Gastrocnemius medialis (tissue), 4 donors: ENCODE measurements at regions not wholly inside any gene's neighbourhood (a gene's known extent, or its start where the extent isn't known, plus 50 kb on each side); places are given as distances from the start of the nearest gene placed in this dataset.

Experiments
- CTCF ChIP-seq, 5 experiments: fragments of 450-650 bp in 3 of 5; fragments of 200-600 bp in 2 of 5; sonication (generic) in 2 of 5; IDR thresholded peaks in 4 of 5; conservative IDR thresholded peaks in 1 of 5; 1 replicate in 4 of 5; 2 replicates in 1 of 5; pipeline ENCODE4 v1.5.1; 2016 to 2019; ENCODE audit warnings: antibody characterized with exemption in 5 of 5, mild to moderate bottlenecking in 3 of 5, moderate library complexity in 3 of 5
- POLR2A ChIP-seq, 2 donors: fragments of 450-650 bp; IDR thresholded peaks; one replicate each; pipeline ENCODE4 v1.6.1; 2017; ENCODE audit warnings: antibody characterized with exemption in 2 of 2, mild to moderate bottlenecking in 2 of 2, moderate library complexity in 2 of 2

- TF ChIP-seq CTCF (IDR thresholded peaks at IDR 0.05 in 4 of 5, conservative IDR thresholded peaks at IDR 0.05 in 1 of 5) (no peak), POLR2A (IDR thresholded peaks at IDR 0.05) (no peak)
These were observed 265.2 kb downstream of the GADD45G start for GRCh38 chr9:89869793-89870580.
